H9 (cell line): ENCODE measurements at regions not wholly inside any gene's neighbourhood (a gene's known extent, or its start where the extent isn't known, plus 50 kb on each side); places are given as distances from the start of the nearest gene placed in this dataset.

Experiments
- DNase-seq: peaks from one replicate; pipeline ENCODE4 v3.0.0-alpha.2; 2017
- H2AFZ ChIP-seq: one replicate; pipeline ENCODE4 v1.6.1; 2013; ENCODE audit warnings: mild to moderate bottlenecking, low read length, control low read depth, moderate library complexity
- H2AK5ac ChIP-seq: 2 replicates; pipeline ENCODE4 v1.6.1; 2013; ENCODE audit warnings: low read length, control low read depth, mixed read lengths; ENCODE audit not compliant: insufficient read length
- H2BK120ac ChIP-seq: one replicate; pipeline ENCODE4 v1.6.1; 2013; ENCODE audit warnings: low read depth, mild to moderate bottlenecking, low read length, control low read depth, inconsistent platforms; ENCODE audit not compliant: poor library complexity, severe bottlenecking
- H2BK12ac ChIP-seq: 2 replicates; pipeline ENCODE4 v1.6.1; 2013; ENCODE audit warnings: low read length, control low read depth, mixed read lengths, low read depth; ENCODE audit not compliant: insufficient read length
- H2BK15ac ChIP-seq: 2 replicates; pipeline ENCODE4 v1.6.1; 2013; ENCODE audit warnings: low read depth, low read length, control low read depth
- H2BK20ac ChIP-seq: one replicate; pipeline ENCODE4 v1.6.1; 2013; ENCODE audit warnings: low read depth, mild to moderate bottlenecking, low read length, control low read depth, inconsistent platforms; ENCODE audit not compliant: poor library complexity, severe bottlenecking
- H2BK5ac ChIP-seq: 2 replicates; pipeline ENCODE4 v1.6.1; 2013; ENCODE audit warnings: low read length, control low read depth, mixed read lengths; ENCODE audit not compliant: insufficient read length
- H3K14ac ChIP-seq: 2 replicates; pipeline ENCODE4 v1.6.1; 2013; ENCODE audit warnings: low read length, control low read depth; ENCODE audit not compliant: insufficient read depth
- H3K18ac ChIP-seq: 2 replicates; pipeline ENCODE4 v1.6.1; 2013; ENCODE audit warnings: low read depth, mild to moderate bottlenecking, mixed read lengths, low read length, control low read depth; ENCODE audit not compliant: insufficient read length
- H3K23ac ChIP-seq: 2 replicates; pipeline ENCODE4 v1.6.1; 2013; ENCODE audit warnings: low read length, control low read depth, mixed read lengths, low read depth; ENCODE audit not compliant: insufficient read length
- H3K23me2 ChIP-seq: 2 replicates; pipeline ENCODE4 v1.6.1; 2013; ENCODE audit warnings: low read depth, mild to moderate bottlenecking, mixed read lengths, low read length, control low read depth; ENCODE audit not compliant: insufficient read length, poor library complexity, severe bottlenecking
- H3K27ac ChIP-seq: 2 replicates; pipeline ENCODE4 v1.5.1; 2013; ENCODE audit warnings: low read length, control low read depth, mixed read lengths, low read depth; ENCODE audit not compliant: insufficient read length
- H3K27me3 ChIP-seq: 2 replicates; pipeline ENCODE4 v1.6.1; 2013; ENCODE audit warnings: low read length, control low read depth, inconsistent platforms; ENCODE audit not compliant: insufficient read depth
- H3K4ac ChIP-seq: 2 replicates; pipeline ENCODE4 v1.6.1; 2013; ENCODE audit warnings: low read depth, mild to moderate bottlenecking, control low read depth, inconsistent platforms, low read length, moderate library complexity
- H3K4me1 ChIP-seq: 2 replicates; pipeline ENCODE4 v1.6.1; 2013; ENCODE audit warnings: low read length, control low read depth, inconsistent platforms; ENCODE audit not compliant: insufficient read depth
- H3K4me2 ChIP-seq: 2 replicates; pipeline ENCODE4 v1.6.1; 2013; ENCODE audit warnings: low read length, control low read depth, mixed read lengths; ENCODE audit not compliant: insufficient read length, insufficient read depth
- H3K56ac ChIP-seq: 2 replicates; pipeline ENCODE4 v1.6.1; 2013; ENCODE audit warnings: low read depth, mild to moderate bottlenecking, mixed read lengths, low read length, control low read depth; ENCODE audit not compliant: insufficient read length
- H3K79me1 ChIP-seq: 2 replicates; pipeline ENCODE4 v1.6.1; 2013; ENCODE audit warnings: low read depth, mild to moderate bottlenecking, moderate library complexity, low read length, control low read depth, inconsistent platforms; ENCODE audit not compliant: insufficient read depth, poor library complexity, severe bottlenecking
- H3K79me2 ChIP-seq: 2 replicates; pipeline ENCODE4 v1.6.1; 2013; ENCODE audit warnings: low read length, control low read depth, inconsistent platforms; ENCODE audit not compliant: insufficient read depth
- H3K9ac ChIP-seq: 2 replicates; pipeline ENCODE4 v1.6.1; 2013; ENCODE audit warnings: low read length, control low read depth, mixed read lengths; ENCODE audit not compliant: insufficient read length; ENCODE audit errors: extremely low read depth
- H3K9me3 ChIP-seq: one replicate; pipeline ENCODE4 v1.6.1; 2013; ENCODE audit warnings: low read depth, low read length, inconsistent platforms; ENCODE audit not compliant: control insufficient read depth
- H3T11ph ChIP-seq: one replicate; pipeline ENCODE4 v1.6.1; 2013; ENCODE audit warnings: mild to moderate bottlenecking, low read length, control low read depth, inconsistent platforms
- H4K20me1 ChIP-seq: one replicate; pipeline ENCODE4 v1.6.1; 2013; ENCODE audit not compliant: control insufficient read depth, insufficient read length, insufficient read depth
- H4K5ac ChIP-seq: 2 replicates; pipeline ENCODE4 v1.6.1; 2013; ENCODE audit warnings: low read depth, mild to moderate bottlenecking, mixed read lengths, low read length, control low read depth; ENCODE audit not compliant: insufficient read length
- H4K8ac ChIP-seq: replicated peaks from 2 replicates; pipeline ENCODE4 v1.6.1; 2013; ENCODE audit warnings: low read length, control low read depth, mixed read lengths, low read depth; ENCODE audit not compliant: insufficient read length
- H4K91ac ChIP-seq: 2 replicates; pipeline ENCODE4 v1.6.1; 2013; ENCODE audit warnings: low read depth, mild to moderate bottlenecking, moderate library complexity, mixed read lengths, low read length, control low read depth; ENCODE audit not compliant: insufficient read length
- H3K27ac Mint-ChIP-seq, 3 experiments: 2 replicates in 2 of 3; 3 replicates in 1 of 3; pipeline ENCODE4 v1.8.0; 2020 to 2021; ENCODE audit warnings: mixed read lengths in 3 of 3, mild to moderate bottlenecking in 1 of 3, moderate library complexity in 1 of 3
- H3K27me3 Mint-ChIP-seq: 2 replicates; pipeline ENCODE4 v1.8.0; 2021; ENCODE audit warnings: low read depth, mild to moderate bottlenecking, moderate library complexity, mixed read lengths
- H3K36me3 Mint-ChIP-seq, 3 experiments: 2 replicates in 2 of 3; 3 replicates in 1 of 3; pipeline ENCODE4 v1.8.0; 2020 to 2021; ENCODE audit warnings: low read depth in 3 of 3, mixed read lengths in 3 of 3; ENCODE audit not compliant: insufficient read depth in 1 of 3
- H3K4me1 Mint-ChIP-seq, 2 experiments: 2 replicates each; pipeline ENCODE4 v1.8.0; 2020; ENCODE audit warnings: mixed read lengths in 2 of 2
- H3K4me3 Mint-ChIP-seq, 2 experiments: 2 replicates in 1 of 2; 3 replicates in 1 of 2; pipeline ENCODE4 v1.8.0; 2020 to 2021; ENCODE audit warnings: mild to moderate bottlenecking in 2 of 2, mixed read lengths in 2 of 2, moderate library complexity in 1 of 2
- H3K9me3 Mint-ChIP-seq, 2 experiments: 2 replicates in 1 of 2; 3 replicates in 1 of 2; pipeline ENCODE4 v1.8.0; 2020; ENCODE audit warnings: mild to moderate bottlenecking in 2 of 2, mixed read lengths in 2 of 2, moderate library complexity in 1 of 2
- CTCF ChIP-seq: fragments of 200-600 bp; sonication (generic); conservative IDR thresholded peaks from 3 replicates; pipeline ENCODE4 v1.8.0; 2021; ENCODE audit warnings: antibody characterized with exemption, mild to moderate bottlenecking
- WGBS: extraction: QIAGEN DNeasy Blood & Tissue Kit; methylation state at CpG from one replicate; pipeline ENCODE4 v1.1.7; 2013; ENCODE audit warnings: missing lambda C conversion rate, low lambda C conversion rate, mixed read lengths; ENCODE audit not compliant: insufficient read length; ENCODE audit errors: extremely low coverage; 5-methylcytosine and 5-hydroxymethylcytosine counted together

GRCh38 chr4:13108096-13108495 lies 376.0 kb downstream of the RAB28 start:
- no peak overlapping the region for H4K8ac ChIP-seq
- H4K5ac ChIP-seq, result no peak overlapping the region
- H2BK5ac ChIP-seq, result no peak overlapping the region
- no peaks in the 10 kb centered on the region for H3K23me2 ChIP-seq
- H2AK5ac ChIP-seq, result no peak overlapping the region
- Mint-ChIP-seq H3K9me3 (peaks cover 15 to 22% of the 10 kb centered on the region in 2 experiments), H3K4me3 (no peak overlapping the region), H3K27ac (no peak overlapping the region), H3K4me1 (peaks cover 6 to 13% of the 10 kb centered on the region in 2 experiments; a peak in 3 of 4 replicates), H3K27me3 (no peaks in the 10 kb centered on the region), H3K36me3 (peaks cover 4 to 23% (median 4%) of the 10 kb centered on the region in 3 experiments; a peak in 5 of 7 replicates)
- TF ChIP-seq CTCF, result peak; percentile 27; the same call in 1 of the 3 replicates
- H2BK120ac ChIP-seq, result no peak overlapping the region
- no peak overlapping the region for H2BK12ac ChIP-seq
- H2BK15ac ChIP-seq, result no peak overlapping the region
- H3K14ac ChIP-seq, result no peak overlapping the region
- no peak overlapping the region for H3K4me2 ChIP-seq
- H3K9ac ChIP-seq, result no peak overlapping the region
- no peaks in the 10 kb centered on the region for H3K79me1 ChIP-seq
- no peaks in the 10 kb centered on the region for H3K9me3 ChIP-seq
- H3K79me2 ChIP-seq, result no peaks in the 10 kb centered on the region
- no peak overlapping the region for H3K4ac ChIP-seq
- H3K23ac ChIP-seq, result no peak overlapping the region
- H4K20me1 ChIP-seq, result no peaks in the 10 kb centered on the region
- WGBS, result no CpG with 5 or more reads among the region's 1 CpG
- no peak overlapping the region for H3K56ac ChIP-seq
- H3K27me3 ChIP-seq, result no peaks in the 10 kb centered on the region
- H4K91ac ChIP-seq, result no peak overlapping the region
- H3K27ac ChIP-seq, result no peak overlapping the region
- H3K18ac ChIP-seq, result no peak overlapping the region
- H2BK20ac ChIP-seq, result no peak overlapping the region
- H3T11ph ChIP-seq, result no peak overlapping the region
- H2AFZ ChIP-seq, result no peak overlapping the region
- H3K4me1 ChIP-seq, result no peaks in the 10 kb centered on the region
- no peak for DNase-seq
